Esophagus muscularis mucosa (tissue), 4 donors: ENCODE measurements at regions not wholly inside any gene's neighbourhood (a gene's known extent, or its start where the extent isn't known, plus 50 kb on each side); places are given as distances from the start of the nearest gene placed in this dataset.

Experiments
- DNase-seq: peaks from one replicate; pipeline ENCODE4 v3.0.0-alpha.2; 2017; ENCODE audit errors: extremely low spot score
- H3K27ac ChIP-seq, 4 donors: fragments of 200-600 bp; sonication (generic); replicated peaks in 1 of 4; 1 replicate in 3 of 4; 2 replicates in 1 of 4; pipeline ENCODE4 v1.5.1; 2016 to 2019; ENCODE audit warnings: mild to moderate bottlenecking in 1 of 4
- H3K27me3 ChIP-seq, 4 donors: fragments of 200-600 bp; sonication (generic); one replicate each; pipeline versions ENCODE4 v1.5.1 to v1.6.0; 2016 to 2019
- H3K36me3 ChIP-seq, 4 donors: fragments of 200-600 bp; sonication (generic); one replicate each; pipeline ENCODE4 v1.5.1; 2016 to 2019
- H3K4me1 ChIP-seq, 4 donors: fragments of 200-600 bp; sonication (generic); one replicate each; pipeline ENCODE4 v1.5.1; 2016 to 2019
- H3K4me3 ChIP-seq, 4 donors: fragments of 200-600 bp; sonication (generic); 1 replicate in 2 of 4; 2 replicates in 2 of 4; pipeline ENCODE4 v1.5.1; 2016 to 2019; ENCODE audit warnings: mild to moderate bottlenecking in 4 of 4, moderate library complexity in 1 of 4
- H3K9me3 ChIP-seq, 4 donors: fragments of 200-600 bp; sonication (generic); 1 replicate in 3 of 4; 2 replicates in 1 of 4; pipeline ENCODE4 v1.5.1; 2016 to 2019
- EP300 ChIP-seq: sonication (generic); formaldehyde crosslinking; IDR thresholded peaks from one replicate; pipeline ENCODE4 v1.6.1; 2017; ENCODE audit warnings: antibody characterized with exemption
- POLR2A ChIP-seq: fragments of 450-650 bp; IDR thresholded peaks from one replicate; pipeline ENCODE4 v1.6.1; 2017; ENCODE audit warnings: antibody characterized with exemption, moderate library complexity, mild to moderate bottlenecking, low read depth
- POLR2AphosphoS5 ChIP-seq, 2 donors: sonication (generic); formaldehyde crosslinking; IDR thresholded peaks; one replicate each; pipeline ENCODE4 v1.6.1; 2017; ENCODE audit warnings: antibody characterized with exemption in 2 of 2
- WGBS: methylation state at CpG from one replicate; pipeline ENCODE4 v1.1.5; 2018; 5-methylcytosine and 5-hydroxymethylcytosine counted together
- intact Hi-C: fragments of 100-400 bp; cut with DNase I; formaldehyde crosslinking; loops from one replicate; pipeline ENCODE4 v1.15.1; 2023
- TF ChIP-seq, protein P1 (sequence below), 3 experiments: fragments of 200-600 bp in 2 of 3; fragments of 450-650 bp in 1 of 3; sonication (generic) in 2 of 3; IDR thresholded peaks; one replicate each; pipeline ENCODE4 v1.5.1; 2017 to 2019; ENCODE audit warnings: antibody characterized with exemption in 3 of 3, mild to moderate bottlenecking in 2 of 3, moderate library complexity in 1 of 3

DNA sequence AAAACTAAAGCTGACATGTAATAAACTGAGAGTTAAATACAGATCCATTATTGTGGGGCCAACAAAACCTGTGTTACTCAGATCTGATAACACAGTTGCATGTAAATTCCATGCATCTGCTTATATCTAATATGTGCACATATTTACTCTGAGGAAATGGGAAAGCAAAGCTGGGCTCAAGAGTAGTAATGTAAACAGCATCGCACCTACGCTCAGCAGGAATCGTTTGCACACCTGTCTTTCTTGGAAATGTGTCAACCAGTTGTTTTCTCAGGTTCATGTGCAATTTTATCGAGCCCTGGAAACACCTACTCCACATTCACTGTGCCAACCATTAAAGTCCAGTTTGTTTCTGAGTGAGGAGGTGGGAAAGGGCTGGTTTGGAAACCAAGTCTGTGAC is 80.3 kb upstream of the CNKSR3 start:
- H3K9me3 ChIP-seq, result no peaks in the 10 kb centered on the region
- 89% methylated on average over 4 of the region's 4 CpGs for WGBS
- intact Hi-C loops, result no loop called here
- no peaks in the 10 kb centered on the region for H3K36me3 ChIP-seq
- TF ChIP-seq, protein P1, sequence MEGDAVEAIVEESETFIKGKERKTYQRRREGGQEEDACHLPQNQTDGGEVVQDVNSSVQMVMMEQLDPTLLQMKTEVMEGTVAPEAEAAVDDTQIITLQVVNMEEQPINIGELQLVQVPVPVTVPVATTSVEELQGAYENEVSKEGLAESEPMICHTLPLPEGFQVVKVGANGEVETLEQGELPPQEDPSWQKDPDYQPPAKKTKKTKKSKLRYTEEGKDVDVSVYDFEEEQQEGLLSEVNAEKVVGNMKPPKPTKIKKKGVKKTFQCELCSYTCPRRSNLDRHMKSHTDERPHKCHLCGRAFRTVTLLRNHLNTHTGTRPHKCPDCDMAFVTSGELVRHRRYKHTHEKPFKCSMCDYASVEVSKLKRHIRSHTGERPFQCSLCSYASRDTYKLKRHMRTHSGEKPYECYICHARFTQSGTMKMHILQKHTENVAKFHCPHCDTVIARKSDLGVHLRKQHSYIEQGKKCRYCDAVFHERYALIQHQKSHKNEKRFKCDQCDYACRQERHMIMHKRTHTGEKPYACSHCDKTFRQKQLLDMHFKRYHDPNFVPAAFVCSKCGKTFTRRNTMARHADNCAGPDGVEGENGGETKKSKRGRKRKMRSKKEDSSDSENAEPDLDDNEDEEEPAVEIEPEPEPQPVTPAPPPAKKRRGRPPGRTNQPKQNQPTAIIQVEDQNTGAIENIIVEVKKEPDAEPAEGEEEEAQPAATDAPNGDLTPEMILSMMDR (IDR thresholded peaks at IDR 0.05), result no peak
- H3K27ac ChIP-seq, result no peak overlapping the region
- peaks cover 4 to 22% (median 11%) of the 10 kb centered on the region in 4 donors for H3K4me1 ChIP-seq
- no peaks in the 10 kb centered on the region for H3K27me3 ChIP-seq
- DNase-seq, result no peak
- no peak overlapping the region for H3K4me3 ChIP-seq

GRCh38 chr6:154591234-154591633 is 80.7 kb upstream of the CNKSR3 start:
- WGBS, result 79% methylated on average over 1 of the region's 1 CpG
- H3K27ac ChIP-seq, result no peak overlapping the region

DNA sequence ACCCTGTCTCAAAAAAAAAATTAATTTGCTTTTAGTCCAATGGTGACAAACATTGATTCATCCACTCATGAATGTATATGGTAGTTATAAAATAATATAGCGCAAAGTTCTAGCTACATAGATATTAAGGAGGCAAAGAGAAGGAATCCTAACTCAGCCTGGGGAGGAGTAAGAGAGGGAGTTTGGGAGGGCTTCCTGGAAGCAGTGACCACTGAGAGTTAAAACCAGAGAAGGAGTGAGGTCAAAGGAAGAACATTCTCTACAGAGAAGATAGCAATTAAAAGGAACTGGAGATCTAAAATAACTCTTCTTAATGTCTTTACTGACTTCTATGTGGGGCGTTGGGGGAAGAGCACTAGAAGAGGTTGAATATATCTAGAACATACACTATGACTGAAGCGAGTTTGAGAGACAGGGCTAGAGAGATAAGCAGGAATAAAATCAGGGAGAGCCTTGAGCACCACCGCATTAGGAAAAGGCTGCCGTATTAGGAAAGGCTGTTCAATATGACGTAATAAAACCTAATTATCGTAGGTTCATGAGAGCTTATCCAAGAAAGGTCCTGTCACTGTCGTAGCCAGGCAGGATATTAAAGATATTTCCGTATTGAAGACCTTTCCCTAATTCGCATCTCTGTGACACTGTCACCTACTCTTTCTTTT is 81.8 kb upstream of the CNKSR3 start:
- intact Hi-C loops, result no loop called here

More at GRCh38 chr6:154591234-154591633, 80.7 kb upstream of the CNKSR3 start:
- intact Hi-C loops, result no loop called here
- no peaks in the 10 kb centered on the region for H3K27me3 ChIP-seq
- no peak overlapping the region for H3K4me3 ChIP-seq
- H3K36me3 ChIP-seq, result no peaks in the 10 kb centered on the region
- DNase-seq, result no peak
- peaks cover 5 to 26% (median 11%) of the 10 kb centered on the region in 4 donors for H3K4me1 ChIP-seq
- no peaks in the 10 kb centered on the region for H3K9me3 ChIP-seq
- TF ChIP-seq, protein P1 (IDR thresholded peaks at IDR 0.05), result no peak
- TF ChIP-seq EP300, result no peak
- TF ChIP-seq POLR2A, result no peak
- no peak for TF ChIP-seq POLR2AphosphoS5 (IDR thresholded peaks at IDR 0.05)

GRCh38 chr6:154593122-154593521 is 82.6 kb upstream of the CNKSR3 start:
- Histone ChIP-seq H3K27ac (peak overlapping the region; percentile 37 to 73 (median 63)), H3K4me1 (peaks cover 9 to 36% (median 20%) of the 10 kb centered on the region in 4 donors), H3K36me3 (no peaks in the 10 kb centered on the region), H3K9me3 (no peaks in the 10 kb centered on the region), H3K27me3 (no peaks in the 10 kb centered on the region), H3K4me3 (no peak overlapping the region)
- TF ChIP-seq, protein P1 (IDR thresholded peaks at IDR 0.05), result no peak
- TF ChIP-seq POLR2AphosphoS5 (IDR thresholded peaks at IDR 0.05) (peak; percentile 55 to 65), POLR2A (no peak), EP300 (no peak)
- intact Hi-C loops, result no loop called here
- no peak for DNase-seq
- WGBS, result 64% methylated on average over 7 of the region's 7 CpGs

More for the DNA sequence above, 81.8 kb upstream of the CNKSR3 start:
- Histone ChIP-seq H3K4me3 (no peak overlapping the region), H3K27ac (peak overlapping the region in 1 of 4 donors; percentile 65), H3K36me3 (no peaks in the 10 kb centered on the region), H3K4me1 (peaks cover 9 to 30% (median 14%) of the 10 kb centered on the region in 4 donors), H3K9me3 (no peaks in the 10 kb centered on the region), H3K27me3 (no peaks in the 10 kb centered on the region)
- TF ChIP-seq, protein P1 (IDR thresholded peaks at IDR 0.05), result no peak
- no peak for TF ChIP-seq POLR2AphosphoS5 (IDR thresholded peaks at IDR 0.05)
- no peak for TF ChIP-seq POLR2A
- no peak for TF ChIP-seq EP300
- 92% methylated on average over 10 of the region's 10 CpGs for WGBS
- DNase-seq, result no peak
